ENCODE measurements at regions not wholly inside any gene's neighbourhood (a gene's known extent, or its start where the extent isn't known, plus 50 kb on each side); places are given as distances from the start of the nearest gene placed in this dataset.

- no peak for TF ChIP-seq CHD7 (IDR thresholded peaks at IDR 0.05; ENCODE audit: insufficient replicate concordance, low read length)
- TF ChIP-seq HDAC2 (IDR thresholded peaks at IDR 0.05; ENCODE audit: borderline replicate concordance in 1 of 2, low read depth in 2 of 2, low read length in 2 of 2): no peak
- no peak for TF ChIP-seq RAD21 (IDR thresholded peaks at IDR 0.05 in 1 of 2, conservative IDR thresholded peaks at IDR 0.05 in 1 of 2; ENCODE audit: low read depth in 2 of 2, low read length in 2 of 2)
Measured at GRCh38 chr7:97305589-97305988, 188.1 kb downstream of the SDHAF3 start (continued).
